ENCODE measurements at regions not wholly inside any gene's neighbourhood (a gene's known extent, or its start where the extent isn't known, plus 50 kb on each side); places are given as distances from the start of the nearest gene placed in this dataset.
A peak's percentile ranks its signal among the peaks of the same experiment; 100 is the strongest.
"Not testable (repeated sequence)": the region's sequence is repeated elsewhere in the genome, so short reads cannot be mapped to it uniquely, and the experiment has no call there.

GRCh38 chr16:86738322-86738721 lies 160.0 kb downstream of the FOXL1 start:
- 94% methylated on average over 30 of the region's 35 CpGs for WGBS
- not testable (repeated sequence) for H3K14ac ChIP-seq (ENCODE audit: low read length in 2 of 2); H3K36me3 ChIP-seq (ENCODE audit: control insufficient read depth in 1 of 2, insufficient read depth in 2 of 2, low read depth in 1 of 2, low read length in 2 of 2); H4K8ac ChIP-seq (ENCODE audit: low read length); H3K23ac ChIP-seq (ENCODE audit: low read length in 2 of 2); H3K4ac ChIP-seq (ENCODE audit: low read depth in 1 of 2, low read length in 2 of 2); H3K27ac ChIP-seq (ENCODE audit: low read length, poor library complexity, severe bottlenecking); H3K79me1 ChIP-seq (replicated peaks; ENCODE audit: low read length, poor library complexity, severe bottlenecking); H2AFZ ChIP-seq (ENCODE audit: low read depth, low read length); H3K4me3 ChIP-seq (ENCODE audit: insufficient read depth in 1 of 2, low read depth in 1 of 2, low read length in 2 of 2); H2BK120ac ChIP-seq (ENCODE audit: low read depth, low read length); H3K18ac ChIP-seq (ENCODE audit: low read depth in 1 of 2, low read length in 2 of 2); H2BK15ac ChIP-seq (ENCODE audit: low read depth, poor library complexity, severe bottlenecking); H3K9ac ChIP-seq (ENCODE audit: low read length); DNase-seq; H2AK5ac ChIP-seq (ENCODE audit: low read length, severe bottlenecking); H3K9me3 ChIP-seq (ENCODE audit: control insufficient read depth, low read length); H2BK12ac ChIP-seq (ENCODE audit: low read length in 2 of 2); H4K91ac ChIP-seq (ENCODE audit: low read length); H3K4me2 ChIP-seq (ENCODE audit: low read length, poor library complexity, severe bottlenecking); H2BK5ac ChIP-seq (ENCODE audit: low read depth, low read length, poor library complexity, severe bottlenecking)
- peaks cover 29% of the 10 kb centered on the region for H3K4me1 ChIP-seq (ENCODE audit: control insufficient read depth, insufficient read depth, low read depth, low read length)
- H3K27me3 ChIP-seq (ENCODE audit: control insufficient read depth in 1 of 2, insufficient read depth in 1 of 2, low read length in 2 of 2), result peaks cover 0 to 42% of the 10 kb centered on the region in 2 experiments

DNA sequence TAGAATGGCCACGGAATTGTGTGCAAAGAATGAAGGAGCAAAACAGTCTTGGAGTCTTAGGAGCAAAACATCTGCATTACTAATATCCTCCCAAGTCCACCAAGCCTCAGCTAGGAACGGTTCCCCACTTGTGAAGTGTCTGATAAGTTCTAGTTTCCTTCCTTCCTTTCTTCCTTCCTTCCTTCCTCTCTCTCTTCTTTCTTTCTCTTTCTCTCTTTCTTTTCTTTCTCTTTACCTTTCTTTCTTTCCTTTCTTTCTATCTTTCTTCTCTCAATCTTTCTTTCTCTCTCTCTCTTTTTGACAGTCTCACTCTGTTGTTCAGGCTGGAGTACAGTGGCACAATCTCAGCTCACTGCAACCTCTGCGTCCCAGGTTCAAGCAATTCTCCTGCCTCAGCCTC lies 160.8 kb downstream of the FOXL1 start:
- Histone ChIP-seq H3K4me2 (ENCODE audit: low read length, poor library complexity, severe bottlenecking) (no peak overlapping the region), H3K23ac (ENCODE audit: low read length in 2 of 2) (no peak overlapping the region), H4K91ac (ENCODE audit: low read length) (no peak overlapping the region), H2BK120ac (ENCODE audit: low read depth, low read length) (no peak overlapping the region), H4K8ac (ENCODE audit: low read length) (no peak overlapping the region), H3K27me3 (ENCODE audit: control insufficient read depth in 1 of 2, insufficient read depth in 1 of 2, low read length in 2 of 2) (peaks cover 0 to 34% of the 10 kb centered on the region in 2 experiments), H2AFZ (ENCODE audit: low read depth, low read length) (no peak overlapping the region), H2BK15ac (ENCODE audit: low read depth, poor library complexity, severe bottlenecking) (no peak overlapping the region), H2AK5ac (ENCODE audit: low read length, severe bottlenecking) (no peak overlapping the region), H3K9ac (ENCODE audit: low read length) (no peak overlapping the region), H2BK12ac (ENCODE audit: low read length in 2 of 2) (no peak overlapping the region), H3K4me1 (ENCODE audit: control insufficient read depth, insufficient read depth, low read depth, low read length) (peaks cover 22% of the 10 kb centered on the region), H3K4me3 (ENCODE audit: insufficient read depth in 1 of 2, low read depth in 1 of 2, low read length in 2 of 2) (no peak overlapping the region), H2BK5ac (ENCODE audit: low read depth, low read length, poor library complexity, severe bottlenecking) (no peak overlapping the region), H3K27ac (ENCODE audit: low read length, poor library complexity, severe bottlenecking) (no peak overlapping the region), H3K18ac (ENCODE audit: low read depth in 1 of 2, low read length in 2 of 2) (no peak overlapping the region), H3K4ac (ENCODE audit: low read depth in 1 of 2, low read length in 2 of 2) (no peak overlapping the region), H3K9me3 (ENCODE audit: control insufficient read depth, low read length) (no peaks in the 10 kb centered on the region), H3K79me1 (replicated peaks; ENCODE audit: low read length, poor library complexity, severe bottlenecking) (peaks cover 7% of the 10 kb centered on the region), H3K36me3 (ENCODE audit: control insufficient read depth in 1 of 2, insufficient read depth in 2 of 2, low read depth in 1 of 2, low read length in 2 of 2) (peaks cover 0 to 8% of the 10 kb centered on the region in 2 experiments), H3K14ac (ENCODE audit: low read length in 2 of 2) (no peak overlapping the region)
- no peak for DNase-seq
- 73% methylated on average over 3 of the region's 3 CpGs for WGBS

- Histone ChIP-seq H3K79me1 (replicated peaks; ENCODE audit: low read length, poor library complexity, severe bottlenecking) (peaks cover 7% of the 10 kb centered on the region), H2BK15ac (ENCODE audit: low read depth, poor library complexity, severe bottlenecking) (no peak overlapping the region), H3K23ac (ENCODE audit: low read length in 2 of 2) (no peak overlapping the region), H2BK120ac (ENCODE audit: low read depth, low read length) (no peak overlapping the region), H3K36me3 (ENCODE audit: control insufficient read depth in 1 of 2, insufficient read depth in 2 of 2, low read depth in 1 of 2, low read length in 2 of 2) (peaks cover 0 to 8% of the 10 kb centered on the region in 2 experiments), H3K27me3 (ENCODE audit: control insufficient read depth in 1 of 2, insufficient read depth in 1 of 2, low read length in 2 of 2) (peaks cover 0 to 30% of the 10 kb centered on the region in 2 experiments), H3K14ac (ENCODE audit: low read length in 2 of 2) (no peak overlapping the region), H3K4me2 (ENCODE audit: low read length, poor library complexity, severe bottlenecking) (no peak overlapping the region), H2AK5ac (ENCODE audit: low read length, severe bottlenecking) (peak overlapping the region; percentile 70), H4K91ac (ENCODE audit: low read length) (no peak overlapping the region), H3K27ac (ENCODE audit: low read length, poor library complexity, severe bottlenecking) (no peak overlapping the region), H4K8ac (ENCODE audit: low read length) (no peak overlapping the region), H2BK5ac (ENCODE audit: low read depth, low read length, poor library complexity, severe bottlenecking) (no peak overlapping the region), H3K18ac (ENCODE audit: low read depth in 1 of 2, low read length in 2 of 2) (no peak overlapping the region), H3K4me1 (ENCODE audit: control insufficient read depth, insufficient read depth, low read depth, low read length) (peaks cover 18% of the 10 kb centered on the region), H3K9ac (ENCODE audit: low read length) (no peak overlapping the region), H2BK12ac (ENCODE audit: low read length in 2 of 2) (peak overlapping the region in 1 of 2 experiments; percentile 17), H3K4me3 (ENCODE audit: insufficient read depth in 1 of 2, low read depth in 1 of 2, low read length in 2 of 2) (no peak overlapping the region), H2AFZ (ENCODE audit: low read depth, low read length) (no peak overlapping the region), H3K9me3 (ENCODE audit: control insufficient read depth, low read length) (no peaks in the 10 kb centered on the region), H3K4ac (ENCODE audit: low read depth in 1 of 2, low read length in 2 of 2) (no peak overlapping the region)
- DNase-seq, result no peak
- WGBS, result 81% methylated on average over 11 of the region's 11 CpGs
These were observed 161.5 kb downstream of the FOXL1 start for GRCh38 chr16:86739808-86740207.

- Histone ChIP-seq H2BK15ac (ENCODE audit: low read depth, poor library complexity, severe bottlenecking) (no peak overlapping the region), H2BK12ac (ENCODE audit: low read length in 2 of 2) (peak overlapping the region in 1 of 2 experiments; percentile 48), H3K27me3 (ENCODE audit: control insufficient read depth in 1 of 2, insufficient read depth in 1 of 2, low read length in 2 of 2) (peaks cover 0 to 25% of the 10 kb centered on the region in 2 experiments), H4K8ac (ENCODE audit: low read length) (no peak overlapping the region), H3K4me1 (ENCODE audit: control insufficient read depth, insufficient read depth, low read depth, low read length) (peaks cover 14% of the 10 kb centered on the region), H3K9ac (ENCODE audit: low read length) (no peak overlapping the region), H3K4me3 (ENCODE audit: insufficient read depth in 1 of 2, low read depth in 1 of 2, low read length in 2 of 2) (no peak overlapping the region), H2AK5ac (ENCODE audit: low read length, severe bottlenecking) (peak overlapping the region; percentile 14), H3K14ac (ENCODE audit: low read length in 2 of 2) (no peak overlapping the region), H3K4ac (ENCODE audit: low read depth in 1 of 2, low read length in 2 of 2) (peak overlapping the region in 1 of 2 experiments; percentile 29), H2AFZ (ENCODE audit: low read depth, low read length) (no peak overlapping the region), H3K36me3 (ENCODE audit: control insufficient read depth in 1 of 2, insufficient read depth in 2 of 2, low read depth in 1 of 2, low read length in 2 of 2) (peaks cover 0 to 8% of the 10 kb centered on the region in 2 experiments), H3K79me1 (replicated peaks; ENCODE audit: low read length, poor library complexity, severe bottlenecking) (peaks cover 7% of the 10 kb centered on the region), H2BK120ac (ENCODE audit: low read depth, low read length) (no peak overlapping the region), H3K4me2 (ENCODE audit: low read length, poor library complexity, severe bottlenecking) (no peak overlapping the region), H3K9me3 (ENCODE audit: control insufficient read depth, low read length) (no peaks in the 10 kb centered on the region), H2BK5ac (ENCODE audit: low read depth, low read length, poor library complexity, severe bottlenecking) (no peak overlapping the region), H3K27ac (ENCODE audit: low read length, poor library complexity, severe bottlenecking) (no peak overlapping the region), H3K23ac (ENCODE audit: low read length in 2 of 2) (no peak overlapping the region), H4K91ac (ENCODE audit: low read length) (no peak overlapping the region), H3K18ac (ENCODE audit: low read depth in 1 of 2, low read length in 2 of 2) (no peak overlapping the region)
- DNase-seq, result no peak
- 84% methylated on average over 9 of the region's 17 CpGs for WGBS
These were observed 161.9 kb downstream of the FOXL1 start for GRCh38 chr16:86740298-86740697.

Measured in mesenchymal stem cell (in vitro differentiated cells and primary cell).